ENCODE measurements at regions not wholly inside any gene's neighbourhood (a gene's known extent, or its start where the extent isn't known, plus 50 kb on each side); places are given as distances from the start of the nearest gene placed in this dataset.

DNA sequence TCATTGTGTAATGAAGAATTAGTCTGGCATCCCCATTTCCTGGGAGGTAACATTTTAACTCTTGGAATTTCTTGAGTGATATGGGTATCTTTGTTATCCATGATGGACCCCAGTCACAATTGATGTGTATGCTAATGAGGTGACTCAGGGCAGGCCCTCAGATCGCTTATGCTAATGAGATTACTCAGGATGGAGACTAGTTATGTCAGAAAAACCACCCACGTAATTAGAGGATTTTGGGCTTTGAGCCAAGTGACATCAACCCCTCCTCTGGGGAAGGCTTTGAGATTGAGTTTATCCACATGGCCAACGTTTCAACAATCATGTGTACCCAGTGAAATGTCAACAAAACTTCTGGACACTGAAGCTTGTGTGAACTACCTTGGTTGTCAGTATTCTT lies 772.7 kb downstream of the STPG2 start:
- Histone ChIP-seq H3K9me3 (ENCODE audit: control insufficient read depth, insufficient read depth, low read length) (no peaks in the 10 kb centered on the region), H3K4me1 (ENCODE audit: control insufficient read depth, low read length) (no peaks in the 10 kb centered on the region), H3K4me2 (ENCODE audit: low read length) (no peak overlapping the region), H4K20me1 (ENCODE audit: control insufficient read depth, insufficient read depth, low read depth, low read length) (no peaks in the 10 kb centered on the region), H3F3A (ENCODE audit: control insufficient read depth, insufficient read depth) (no peaks in the 10 kb centered on the region), H3K9me2 (replicated peaks; ENCODE audit: control insufficient read depth, low read length) (no peaks in the 10 kb centered on the region), H3K27ac (ENCODE audit: low read depth, low read length) (no peak overlapping the region), H3K36me3 (ENCODE audit: control insufficient read depth, low read length) (no peaks in the 10 kb centered on the region), H3K4me3 (ENCODE audit: low read length) (no peak overlapping the region), H3K79me2 (ENCODE audit: control insufficient read depth, low read length) (no peaks in the 10 kb centered on the region), H3K27me3 (ENCODE audit: control insufficient read depth, low read length) (no peaks in the 10 kb centered on the region)
- no peak for TF ChIP-seq EZH2phosphoT487 (IDR thresholded peaks at IDR 0.05; ENCODE audit: borderline replicate concordance, low read length)
- TF ChIP-seq, protein P1, sequence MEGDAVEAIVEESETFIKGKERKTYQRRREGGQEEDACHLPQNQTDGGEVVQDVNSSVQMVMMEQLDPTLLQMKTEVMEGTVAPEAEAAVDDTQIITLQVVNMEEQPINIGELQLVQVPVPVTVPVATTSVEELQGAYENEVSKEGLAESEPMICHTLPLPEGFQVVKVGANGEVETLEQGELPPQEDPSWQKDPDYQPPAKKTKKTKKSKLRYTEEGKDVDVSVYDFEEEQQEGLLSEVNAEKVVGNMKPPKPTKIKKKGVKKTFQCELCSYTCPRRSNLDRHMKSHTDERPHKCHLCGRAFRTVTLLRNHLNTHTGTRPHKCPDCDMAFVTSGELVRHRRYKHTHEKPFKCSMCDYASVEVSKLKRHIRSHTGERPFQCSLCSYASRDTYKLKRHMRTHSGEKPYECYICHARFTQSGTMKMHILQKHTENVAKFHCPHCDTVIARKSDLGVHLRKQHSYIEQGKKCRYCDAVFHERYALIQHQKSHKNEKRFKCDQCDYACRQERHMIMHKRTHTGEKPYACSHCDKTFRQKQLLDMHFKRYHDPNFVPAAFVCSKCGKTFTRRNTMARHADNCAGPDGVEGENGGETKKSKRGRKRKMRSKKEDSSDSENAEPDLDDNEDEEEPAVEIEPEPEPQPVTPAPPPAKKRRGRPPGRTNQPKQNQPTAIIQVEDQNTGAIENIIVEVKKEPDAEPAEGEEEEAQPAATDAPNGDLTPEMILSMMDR (IDR thresholded peaks at IDR 0.05; ENCODE audit: low read depth, low read length, poor library complexity, severe bottlenecking), result no peak

DNA sequence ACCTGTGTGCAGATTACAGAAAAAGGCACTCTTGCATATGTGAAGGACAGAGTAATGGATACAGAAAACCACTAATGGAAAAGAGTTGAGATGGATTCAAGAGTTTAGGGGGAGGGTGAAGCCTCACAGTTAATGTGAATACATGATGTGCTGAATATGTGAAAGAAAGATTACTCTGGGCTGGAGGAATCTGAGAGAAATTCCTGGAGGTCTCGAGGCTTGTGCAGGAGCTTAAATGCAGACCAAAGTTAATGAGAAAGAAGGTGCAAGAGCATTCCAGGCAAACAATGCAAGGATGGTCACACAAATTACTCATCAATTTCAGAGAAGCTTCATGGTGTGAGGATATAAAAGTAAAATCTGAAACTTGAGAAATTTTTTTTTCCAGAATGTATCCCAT lies 768.8 kb downstream of the STPG2 start:
- Histone ChIP-seq H3K27ac (ENCODE audit: low read depth, low read length) (no peak overlapping the region), H3K9me3 (ENCODE audit: control insufficient read depth, insufficient read depth, low read length) (no peaks in the 10 kb centered on the region), H3F3A (ENCODE audit: control insufficient read depth, insufficient read depth) (no peaks in the 10 kb centered on the region)

DNA sequence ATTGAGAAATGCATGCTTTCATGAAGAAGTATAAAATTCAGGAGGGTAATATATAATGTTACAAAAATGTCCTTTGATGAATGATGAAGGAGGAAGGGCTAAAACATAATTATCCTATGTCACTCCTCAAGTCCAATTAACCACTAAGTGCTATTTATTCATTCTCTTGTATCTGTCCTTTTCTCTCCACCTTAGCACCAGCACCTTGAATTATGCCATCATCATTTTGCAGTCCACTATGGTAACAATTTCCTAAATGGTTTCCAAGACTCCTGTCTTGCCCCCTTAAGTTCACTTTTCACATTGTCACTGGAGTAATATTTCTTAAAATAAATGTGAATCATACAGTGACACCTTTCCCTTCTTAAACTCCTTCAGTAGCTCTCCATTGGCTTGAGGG lies 756.3 kb downstream of the STPG2 start:
- H3K79me2 ChIP-seq (ENCODE audit: control insufficient read depth, low read length), result no peaks in the 10 kb centered on the region
- H3F3A ChIP-seq (ENCODE audit: control insufficient read depth, insufficient read depth), result no peaks in the 10 kb centered on the region
- no peaks in the 10 kb centered on the region for H3K27me3 ChIP-seq (ENCODE audit: control insufficient read depth, low read length)
- no peak overlapping the region for H3K27ac ChIP-seq (ENCODE audit: low read depth, low read length)
- no peaks in the 10 kb centered on the region for H3K9me3 ChIP-seq (ENCODE audit: control insufficient read depth, insufficient read depth, low read length)
- H3K9me2 ChIP-seq (replicated peaks; ENCODE audit: control insufficient read depth, low read length), result no peaks in the 10 kb centered on the region
- H3K4me1 ChIP-seq (ENCODE audit: control insufficient read depth, low read length), result no peaks in the 10 kb centered on the region
- H3K4me2 ChIP-seq (ENCODE audit: low read length), result no peak overlapping the region
- H3K36me3 ChIP-seq (ENCODE audit: control insufficient read depth, low read length), result no peaks in the 10 kb centered on the region
- no peak overlapping the region for H3K4me3 ChIP-seq (ENCODE audit: low read length)
- no peaks in the 10 kb centered on the region for H4K20me1 ChIP-seq (ENCODE audit: control insufficient read depth, insufficient read depth, low read depth, low read length)
- TF ChIP-seq, protein P1 (IDR thresholded peaks at IDR 0.05; ENCODE audit: low read depth, low read length, poor library complexity, severe bottlenecking), result no peak
- no peak for TF ChIP-seq EZH2phosphoT487 (IDR thresholded peaks at IDR 0.05; ENCODE audit: borderline replicate concordance, low read length)

More for the DNA sequence above, 768.8 kb downstream of the STPG2 start:
- no peaks in the 10 kb centered on the region for H3K79me2 ChIP-seq (ENCODE audit: control insufficient read depth, low read length)
- no peak overlapping the region for H3K4me3 ChIP-seq (ENCODE audit: low read length)
- H3K36me3 ChIP-seq (ENCODE audit: control insufficient read depth, low read length), result no peaks in the 10 kb centered on the region
- no peaks in the 10 kb centered on the region for H3K27me3 ChIP-seq (ENCODE audit: control insufficient read depth, low read length)
- H3K4me2 ChIP-seq (ENCODE audit: low read length), result no peak overlapping the region
- H3K9me2 ChIP-seq (replicated peaks; ENCODE audit: control insufficient read depth, low read length), result no peaks in the 10 kb centered on the region
- no peaks in the 10 kb centered on the region for H4K20me1 ChIP-seq (ENCODE audit: control insufficient read depth, insufficient read depth, low read depth, low read length)
- no peak for TF ChIP-seq EZH2phosphoT487 (IDR thresholded peaks at IDR 0.05; ENCODE audit: borderline replicate concordance, low read length)
- TF ChIP-seq, protein P1 (IDR thresholded peaks at IDR 0.05; ENCODE audit: low read depth, low read length, poor library complexity, severe bottlenecking), result no peak
- no peaks in the 10 kb centered on the region for H3K4me1 ChIP-seq (ENCODE audit: control insufficient read depth, low read length)

DNA sequence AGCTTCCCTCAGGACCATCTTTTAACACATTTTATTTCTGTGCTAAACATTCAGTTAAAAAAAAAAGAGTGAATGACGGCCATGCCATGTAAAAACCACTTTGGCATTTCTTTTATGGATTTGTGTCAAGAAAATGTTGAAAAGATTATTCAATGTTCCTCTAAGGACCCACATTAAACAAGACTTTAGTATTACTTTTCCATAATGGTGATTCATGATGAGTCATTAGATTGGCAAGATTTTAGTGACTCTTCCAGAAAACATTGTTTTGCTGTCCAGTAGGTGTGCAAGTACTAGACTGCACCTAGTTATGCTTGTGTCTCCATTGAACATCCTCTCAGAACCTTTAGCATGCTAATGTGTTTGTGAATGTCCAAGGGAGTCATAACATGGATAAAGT lies 748.6 kb downstream of the STPG2 start:
- TF ChIP-seq, protein P1 (IDR thresholded peaks at IDR 0.05; ENCODE audit: low read depth, low read length, poor library complexity, severe bottlenecking), result no peak
- TF ChIP-seq EZH2phosphoT487 (IDR thresholded peaks at IDR 0.05; ENCODE audit: borderline replicate concordance, low read length), result no peak
- Histone ChIP-seq H3K27ac (ENCODE audit: low read depth, low read length) (no peak overlapping the region), H3K9me3 (ENCODE audit: control insufficient read depth, insufficient read depth, low read length) (no peaks in the 10 kb centered on the region), H4K20me1 (ENCODE audit: control insufficient read depth, insufficient read depth, low read depth, low read length) (no peaks in the 10 kb centered on the region), H3K4me3 (ENCODE audit: low read length) (no peak overlapping the region), H3K79me2 (ENCODE audit: control insufficient read depth, low read length) (no peaks in the 10 kb centered on the region), H3F3A (ENCODE audit: control insufficient read depth, insufficient read depth) (no peaks in the 10 kb centered on the region), H3K4me2 (ENCODE audit: low read length) (no peak overlapping the region), H3K9me2 (replicated peaks; ENCODE audit: control insufficient read depth, low read length) (no peaks in the 10 kb centered on the region), H3K36me3 (ENCODE audit: control insufficient read depth, low read length) (no peaks in the 10 kb centered on the region), H3K27me3 (ENCODE audit: control insufficient read depth, low read length) (no peaks in the 10 kb centered on the region), H3K4me1 (ENCODE audit: control insufficient read depth, low read length) (no peaks in the 10 kb centered on the region)

Data from DOHH2 (cell line).